Fibroblast of mammary gland (primary cell): ENCODE measurements at regions not wholly inside any gene's neighbourhood (a gene's known extent, or its start where the extent isn't known, plus 50 kb on each side); places are given as distances from the start of the nearest gene placed in this dataset.

Experiments
- DNase-seq: peaks from one replicate; pipeline ENCODE4 v3.0.0-alpha.2; 2010; ENCODE audit warnings: low read depth
- H3K4me3 ChIP-seq: 2 replicates; pipeline ENCODE4 v1.5.1; 2011; ENCODE audit warnings: low read depth, mild to moderate bottlenecking, low read length, moderate library complexity; ENCODE audit not compliant: control insufficient read depth
- CTCF ChIP-seq: conservative IDR thresholded peaks from 2 replicates; pipeline ENCODE4 v1.5.1; 2011; ENCODE audit warnings: low read depth, low read length, inconsistent platforms; ENCODE audit not compliant: control insufficient read depth, insufficient read depth

- no peak for TF ChIP-seq CTCF
- no peak overlapping the region for H3K4me3 ChIP-seq
- no peak for DNase-seq
Observed at GRCh38 chr7:50164559-50165170, 71.6 kb upstream of the ZPBP start.

- no peak for TF ChIP-seq CTCF
- DNase-seq = no peak
Observed at GRCh38 chr7:50160206-50160605, 67.2 kb upstream of the ZPBP start.

GRCh38 chr7:50159154-50159553, 66.1 kb upstream of the ZPBP start:
- no peak overlapping the region for H3K4me3 ChIP-seq
- DNase-seq = no peak
- no peak for TF ChIP-seq CTCF

More at GRCh38 chr7:50160206-50160605, 67.2 kb upstream of the ZPBP start:
- H3K4me3 ChIP-seq = no peak overlapping the region

- no peak for TF ChIP-seq CTCF
- DNase-seq = no peak
- H3K4me3 ChIP-seq = no peak overlapping the region
Observed at GRCh38 chr7:50156706-50157105, 63.7 kb upstream of the ZPBP start.

GRCh38 chr7:50156163-50156562, 63.1 kb upstream of the ZPBP start:
- no peak for TF ChIP-seq CTCF
- no peak overlapping the region for H3K4me3 ChIP-seq
- no peak for DNase-seq

- no peak for DNase-seq
- H3K4me3 ChIP-seq = no peak overlapping the region
- TF ChIP-seq CTCF = no peak
Observed at GRCh38 chr7:50155755-50156154, 62.7 kb upstream of the ZPBP start.

- DNase-seq = no peak
- TF ChIP-seq CTCF = no peak
- no peak overlapping the region for H3K4me3 ChIP-seq
Observed at GRCh38 chr7:50153995-50154394, 60.9 kb upstream of the ZPBP start.
